ENCODE measurements at regions not wholly inside any gene's neighbourhood (a gene's known extent, or its start where the extent isn't known, plus 50 kb on each side); places are given as distances from the start of the nearest gene placed in this dataset.

DNA sequence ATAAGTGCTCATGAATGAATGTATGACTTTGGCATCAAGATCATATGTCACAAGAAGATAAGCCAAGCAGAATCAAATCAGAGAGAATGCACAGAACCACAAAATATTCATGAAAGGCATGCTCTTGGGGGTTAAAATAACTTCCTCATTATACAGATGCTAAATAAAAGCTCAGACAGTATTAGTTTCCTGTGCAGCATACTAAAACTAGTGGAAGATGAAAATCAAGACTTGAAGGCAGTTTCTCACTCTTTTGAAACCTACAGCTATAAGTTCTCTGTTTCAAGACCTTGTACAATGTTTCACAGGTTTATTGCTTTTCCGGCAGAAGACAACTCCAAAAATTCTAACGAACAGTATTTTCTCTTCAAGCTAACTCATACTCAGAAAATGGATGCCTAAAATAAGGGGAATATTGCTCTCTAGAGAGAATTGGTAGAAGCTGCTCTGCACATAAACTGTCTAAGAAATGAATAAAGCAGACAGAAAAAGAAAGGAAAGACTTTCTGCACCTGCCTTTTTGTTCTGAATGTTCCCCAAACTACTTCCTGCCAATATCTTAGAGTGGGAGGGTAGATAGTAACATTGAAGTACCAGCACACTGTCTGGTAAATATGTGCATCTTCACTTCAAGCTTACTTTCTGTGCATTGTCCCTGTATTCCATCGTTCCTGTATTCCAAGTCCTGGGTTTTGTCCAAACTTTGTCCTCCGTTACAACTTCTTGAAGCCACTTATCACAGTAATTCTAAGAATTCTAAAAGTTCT, 639.4 kb upstream of the FAT3 start:
- TF ChIP-seq, protein P1, sequence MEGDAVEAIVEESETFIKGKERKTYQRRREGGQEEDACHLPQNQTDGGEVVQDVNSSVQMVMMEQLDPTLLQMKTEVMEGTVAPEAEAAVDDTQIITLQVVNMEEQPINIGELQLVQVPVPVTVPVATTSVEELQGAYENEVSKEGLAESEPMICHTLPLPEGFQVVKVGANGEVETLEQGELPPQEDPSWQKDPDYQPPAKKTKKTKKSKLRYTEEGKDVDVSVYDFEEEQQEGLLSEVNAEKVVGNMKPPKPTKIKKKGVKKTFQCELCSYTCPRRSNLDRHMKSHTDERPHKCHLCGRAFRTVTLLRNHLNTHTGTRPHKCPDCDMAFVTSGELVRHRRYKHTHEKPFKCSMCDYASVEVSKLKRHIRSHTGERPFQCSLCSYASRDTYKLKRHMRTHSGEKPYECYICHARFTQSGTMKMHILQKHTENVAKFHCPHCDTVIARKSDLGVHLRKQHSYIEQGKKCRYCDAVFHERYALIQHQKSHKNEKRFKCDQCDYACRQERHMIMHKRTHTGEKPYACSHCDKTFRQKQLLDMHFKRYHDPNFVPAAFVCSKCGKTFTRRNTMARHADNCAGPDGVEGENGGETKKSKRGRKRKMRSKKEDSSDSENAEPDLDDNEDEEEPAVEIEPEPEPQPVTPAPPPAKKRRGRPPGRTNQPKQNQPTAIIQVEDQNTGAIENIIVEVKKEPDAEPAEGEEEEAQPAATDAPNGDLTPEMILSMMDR (IDR thresholded peaks at IDR 0.05), result no peak

DNA sequence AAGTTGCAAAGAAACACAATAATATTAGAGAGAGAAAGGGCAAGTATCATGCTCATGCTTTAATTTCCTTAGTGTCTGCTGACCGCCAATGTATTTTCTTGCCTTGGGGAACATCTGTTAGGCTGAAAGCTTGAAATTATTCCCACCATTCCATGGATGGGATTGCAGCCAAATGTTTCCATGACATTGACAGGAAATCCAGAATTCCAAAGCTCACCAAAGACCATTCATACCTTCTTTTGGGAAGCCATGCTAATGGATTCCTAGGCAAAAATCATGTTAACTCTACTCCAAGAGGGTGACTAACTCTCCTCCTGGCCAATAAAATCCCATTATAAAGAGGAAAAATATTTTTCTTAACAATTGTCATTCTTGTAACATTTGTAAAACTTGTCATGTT, 661.4 kb upstream of the FAT3 start:
- TF ChIP-seq, protein P1 (IDR thresholded peaks at IDR 0.05), result no peak

DNA sequence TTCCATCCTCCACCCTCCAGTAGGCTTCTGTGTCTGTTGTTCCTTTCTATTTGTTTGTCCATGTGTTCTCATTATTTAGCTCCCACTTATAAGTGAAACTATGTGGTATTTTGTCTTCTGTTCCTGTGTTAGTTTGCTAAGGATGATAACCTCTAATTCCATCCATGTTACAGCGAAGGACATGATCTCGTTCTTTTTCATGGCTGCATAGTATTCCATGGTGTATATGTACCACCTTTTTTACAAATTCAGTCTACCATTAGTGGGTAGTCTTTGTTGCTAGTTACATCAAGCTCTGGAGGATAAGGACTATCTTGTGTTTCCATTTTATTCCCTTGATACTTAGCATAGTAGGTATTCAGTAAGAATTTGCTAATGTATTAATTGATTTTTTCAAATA, 664.2 kb upstream of the FAT3 start:
- TF ChIP-seq, protein P1 (IDR thresholded peaks at IDR 0.05), result no peak

DNA sequence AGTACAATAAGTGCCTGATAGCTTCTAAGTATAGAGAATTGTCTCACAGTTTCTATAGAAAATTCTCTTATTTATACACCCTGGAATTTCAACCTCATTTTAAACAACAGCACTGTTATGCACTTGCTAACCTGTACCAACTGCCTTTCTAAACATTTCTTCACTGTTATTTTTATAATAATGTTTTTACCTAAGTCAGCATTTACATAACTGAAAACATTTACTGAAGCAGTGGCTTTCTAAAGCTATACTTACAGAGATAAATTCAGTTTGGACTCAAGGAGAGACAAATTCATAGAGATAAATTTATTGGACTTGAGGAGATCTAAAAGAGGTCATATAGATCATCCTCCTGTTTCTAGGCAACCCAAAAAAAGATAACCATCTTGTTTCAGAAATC, 686.6 kb upstream of the FAT3 start:
- TF ChIP-seq, protein P1 (IDR thresholded peaks at IDR 0.05), result no peak

DNA sequence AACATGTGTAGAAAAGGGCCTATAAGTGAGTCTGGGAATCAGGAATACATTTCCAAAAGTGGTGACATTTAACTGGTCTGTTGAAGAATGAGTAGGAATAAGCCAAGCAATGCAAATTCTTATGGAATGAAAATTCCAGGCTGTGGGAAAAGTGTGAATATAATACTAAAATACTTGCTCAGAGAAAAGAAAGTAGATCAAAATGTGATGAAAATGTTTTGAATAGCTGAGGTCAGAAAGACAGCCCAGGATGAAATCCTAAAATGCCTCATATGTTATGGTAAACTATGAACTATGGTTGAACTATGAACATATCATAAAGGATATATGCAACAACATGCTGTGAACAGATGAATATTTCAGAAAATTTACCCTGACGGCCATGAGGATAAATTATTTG, 688.3 kb upstream of the FAT3 start:
- TF ChIP-seq, protein P1 (IDR thresholded peaks at IDR 0.05), result no peak

DNA sequence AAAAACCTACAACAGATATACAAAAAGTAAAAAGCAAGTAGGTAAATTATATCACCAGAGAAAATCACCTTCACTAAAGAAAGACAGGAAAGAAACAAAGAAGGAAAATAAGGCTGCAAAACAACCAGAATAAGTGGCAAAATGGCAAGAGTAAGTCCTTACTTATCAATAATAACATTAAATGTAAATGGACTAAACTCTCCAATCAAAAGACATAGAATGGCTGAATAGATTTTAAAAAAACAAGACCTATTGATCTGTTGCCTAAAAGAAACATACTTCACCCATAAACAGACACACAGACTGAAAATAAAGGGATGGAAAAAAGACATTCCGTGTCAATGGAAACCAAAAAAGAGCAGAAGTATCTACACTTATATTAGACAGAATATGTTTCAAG, 695.7 kb upstream of the FAT3 start:
- TF ChIP-seq, protein P1 (IDR thresholded peaks at IDR 0.05), result no peak

DNA sequence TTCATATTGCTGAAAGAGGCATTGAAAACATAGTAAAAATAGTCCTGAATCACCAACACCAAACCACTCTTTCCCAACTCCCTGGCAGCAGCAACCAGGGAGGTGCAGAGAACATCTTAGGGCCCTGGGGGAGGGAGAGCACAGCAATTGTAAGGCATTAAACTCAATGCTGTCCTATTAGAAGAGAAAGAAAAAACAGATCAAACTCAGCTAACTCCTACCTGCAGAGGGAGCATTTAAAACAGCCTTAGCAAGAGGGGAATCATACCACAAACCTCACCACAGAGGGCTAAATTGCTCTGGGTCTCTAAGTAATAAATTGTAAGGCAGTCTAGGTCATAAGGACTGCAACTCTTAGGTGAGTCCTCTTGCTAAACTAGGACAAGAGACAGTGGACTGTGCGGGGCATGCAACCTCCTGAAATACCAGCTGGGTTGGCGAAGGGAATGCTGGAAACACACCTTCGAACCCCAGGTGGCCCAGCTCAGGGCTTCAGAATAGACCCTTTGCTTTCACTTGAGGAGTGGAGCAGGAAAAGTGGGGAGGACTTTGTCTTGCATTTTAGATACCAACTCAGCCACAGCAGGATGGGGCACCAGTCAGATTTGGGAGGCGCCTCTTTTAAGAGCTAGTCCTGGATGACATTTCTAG, 697.1 kb upstream of the FAT3 start:
- TF ChIP-seq, protein P1 (IDR thresholded peaks at IDR 0.05), result no peak

Measured in LNCAP (cell line).